ENCODE measurements at regions not wholly inside any gene's neighbourhood (a gene's known extent, or its start where the extent isn't known, plus 50 kb on each side); places are given as distances from the start of the nearest gene placed in this dataset.
"Not testable (repeated sequence)": the region's sequence is repeated elsewhere in the genome, so short reads cannot be mapped to it uniquely, and the experiment has no call there.

DNA sequence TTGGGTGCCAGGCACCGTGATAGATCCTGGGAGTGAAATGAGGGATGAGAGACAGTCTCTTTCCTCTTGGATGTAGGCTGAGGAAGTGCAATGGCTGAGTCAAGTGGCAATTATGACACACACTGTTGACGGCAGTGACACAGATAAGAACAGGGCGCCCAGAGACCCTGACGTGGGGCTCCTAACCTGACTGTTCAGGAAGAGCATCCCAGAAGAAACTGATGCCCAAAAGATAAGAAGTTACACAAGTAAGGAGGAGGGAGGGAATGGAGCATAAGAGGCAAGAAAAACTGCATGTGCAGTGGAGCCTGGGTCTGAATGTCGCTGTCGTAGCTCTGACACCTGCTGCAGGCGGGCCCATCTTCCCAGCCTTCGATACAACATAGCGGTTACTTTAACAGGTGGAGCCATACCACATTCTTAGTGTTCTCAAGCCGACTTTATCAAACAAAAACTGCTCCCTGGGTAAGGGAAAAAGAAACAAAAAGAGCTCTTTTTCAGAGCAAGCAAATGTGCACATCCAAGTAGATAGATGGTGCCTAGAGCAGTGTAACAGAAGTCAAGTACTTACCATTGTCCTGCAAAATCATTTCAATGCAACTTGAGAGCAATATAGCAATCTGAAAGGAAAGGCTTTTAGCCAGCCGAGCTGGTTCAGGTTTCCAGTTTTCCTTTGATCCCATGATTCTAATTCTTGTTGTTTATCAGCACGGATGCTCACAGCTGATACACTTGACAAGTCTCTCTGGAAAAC is 463.9 kb upstream of the JARID2 start:
- DNase-seq = no peak

DNA sequence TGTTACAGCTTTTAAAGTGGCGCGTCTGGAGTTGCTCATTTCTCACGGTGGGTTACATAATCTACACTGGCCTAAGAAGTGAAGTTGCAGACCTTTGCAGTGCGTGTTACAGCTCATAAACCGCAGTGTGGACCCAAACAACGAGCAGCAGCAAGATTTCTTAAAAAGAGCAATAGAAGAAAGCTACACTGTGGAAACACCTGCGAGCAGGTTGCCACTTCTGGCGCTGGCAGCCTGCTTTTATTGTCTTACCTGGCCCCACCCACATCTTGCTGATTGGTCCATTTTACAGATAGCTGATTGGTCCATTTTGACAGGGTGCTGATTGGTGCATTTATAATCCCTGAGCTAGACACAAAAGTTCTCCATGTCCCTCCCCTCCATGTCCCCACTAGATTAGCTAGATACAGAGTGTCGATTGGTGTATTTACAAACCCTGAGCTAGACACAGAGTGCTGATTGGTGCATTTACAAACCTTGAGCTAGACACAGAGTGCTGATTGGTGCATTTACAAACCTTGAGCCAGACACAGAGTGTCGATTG is 462.9 kb upstream of the JARID2 start:
- DNase-seq = not testable (repeated sequence)

DNA sequence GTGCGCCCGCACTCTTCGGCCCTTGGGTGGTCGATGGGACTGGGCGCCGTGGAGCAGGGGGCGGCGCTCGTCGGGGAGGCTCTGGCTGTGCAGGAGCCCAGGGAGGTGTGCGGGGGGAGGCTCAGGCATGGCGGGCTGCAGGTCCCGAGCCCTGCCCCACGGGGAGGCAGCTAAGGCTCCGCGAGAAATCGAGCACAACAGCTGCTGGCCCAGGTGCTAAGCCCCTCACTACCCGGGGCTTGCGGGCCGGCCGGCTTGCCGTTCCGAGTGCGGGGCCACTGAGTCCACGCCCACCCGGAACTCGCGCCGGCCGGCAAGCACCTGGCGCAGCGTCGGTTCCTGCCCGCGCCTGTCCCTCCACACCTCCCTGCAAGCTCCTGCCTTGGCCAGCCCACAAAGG is 462.3 kb upstream of the JARID2 start:
- DNase-seq = no peak

DNA sequence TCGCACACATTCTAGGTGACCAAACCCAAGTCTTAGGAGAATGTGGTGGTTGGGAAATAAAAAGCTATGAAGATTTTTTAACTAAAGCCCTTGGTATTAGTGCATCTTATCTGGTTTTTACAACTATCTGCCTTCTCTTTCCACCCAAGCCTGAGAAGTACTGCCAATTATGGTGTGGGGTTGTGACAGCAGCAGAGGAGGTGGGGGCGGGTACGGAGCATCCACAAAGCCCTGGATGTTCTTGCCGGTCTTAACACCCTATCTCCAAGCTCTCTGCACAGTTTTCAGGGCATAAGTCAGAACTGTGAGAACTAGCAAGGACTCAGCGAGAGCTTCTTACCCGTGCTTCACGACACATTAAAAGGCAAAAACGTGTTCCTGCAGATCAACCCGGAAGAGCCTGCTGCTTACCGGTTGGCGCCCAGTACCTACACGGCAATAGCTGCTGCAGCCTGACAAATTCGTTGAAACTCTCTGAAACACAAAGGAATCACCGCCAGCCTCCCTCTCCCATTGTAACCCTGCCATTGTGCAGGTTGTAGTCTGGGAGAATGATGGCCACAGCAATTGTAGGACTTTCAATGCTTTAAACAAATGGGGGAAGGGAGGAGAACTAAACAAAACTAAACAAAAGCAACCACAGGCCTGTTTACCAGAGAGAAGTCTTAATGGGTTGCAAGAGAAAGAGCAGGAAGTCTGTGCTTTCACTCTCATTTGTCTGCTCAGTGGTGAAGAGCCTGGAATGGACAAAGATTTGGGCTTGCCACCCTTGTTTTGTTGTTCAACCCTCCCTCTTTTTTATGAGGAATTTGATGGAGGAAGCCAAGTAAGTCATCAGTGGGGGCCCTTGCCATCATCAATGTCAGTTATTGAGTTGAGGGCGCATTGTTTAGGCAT is 461.0 kb upstream of the JARID2 start:
- DNase-seq = no peak

DNA sequence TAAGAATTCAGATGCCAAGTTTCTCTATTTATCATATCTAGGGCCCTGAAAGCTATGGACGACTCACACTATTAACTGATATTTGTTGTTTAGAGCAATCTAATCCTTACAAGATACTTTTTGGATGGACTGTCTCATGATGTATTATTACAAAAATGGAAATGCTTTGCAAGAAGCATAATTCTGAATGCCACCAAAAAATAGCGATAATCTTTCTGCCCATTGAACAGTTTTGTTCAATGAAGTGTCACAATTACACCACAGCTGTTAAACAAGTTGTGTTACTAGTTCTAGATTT is 460.4 kb upstream of the JARID2 start:
- no peak for DNase-seq

DNA sequence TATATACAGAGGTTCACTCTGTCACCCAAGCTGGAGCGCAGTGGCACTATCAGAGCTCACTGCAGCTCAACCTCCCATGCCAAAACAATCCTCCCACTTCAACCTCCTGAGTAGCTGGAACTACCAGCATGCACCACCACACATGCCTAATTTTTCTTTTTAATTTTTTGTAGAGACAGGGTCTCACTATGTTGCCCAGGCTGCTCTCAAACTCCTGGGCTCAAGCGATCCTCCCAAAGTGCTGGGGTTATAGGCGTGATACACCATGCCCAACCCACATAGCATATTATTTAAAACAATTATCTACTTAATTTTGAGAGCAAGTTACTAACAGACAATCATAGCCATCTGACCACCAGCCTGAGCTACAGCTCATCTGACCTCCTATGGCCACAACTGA is 459.9 kb upstream of the JARID2 start:
- no peak for DNase-seq

DNA sequence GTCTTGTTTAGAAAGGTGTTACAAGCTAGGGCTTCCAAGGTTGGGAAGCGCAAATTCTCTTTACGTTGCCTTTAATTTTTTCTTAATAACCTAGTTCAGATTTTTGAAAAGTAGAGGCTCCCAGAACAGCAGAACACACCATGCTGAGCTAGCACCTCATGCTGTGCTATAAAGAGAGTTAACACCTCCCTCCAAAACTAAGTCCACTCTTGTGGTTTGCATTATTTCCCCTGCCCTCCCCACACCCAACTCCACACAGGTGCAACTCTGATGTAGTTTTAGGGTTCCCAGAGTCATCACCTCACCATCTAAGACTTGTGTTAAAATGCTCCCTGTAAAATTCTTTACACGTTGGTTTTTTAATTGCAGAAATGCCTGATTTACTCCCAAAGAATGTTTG is 459.4 kb upstream of the JARID2 start:
- DNase-seq = no peak

DNA sequence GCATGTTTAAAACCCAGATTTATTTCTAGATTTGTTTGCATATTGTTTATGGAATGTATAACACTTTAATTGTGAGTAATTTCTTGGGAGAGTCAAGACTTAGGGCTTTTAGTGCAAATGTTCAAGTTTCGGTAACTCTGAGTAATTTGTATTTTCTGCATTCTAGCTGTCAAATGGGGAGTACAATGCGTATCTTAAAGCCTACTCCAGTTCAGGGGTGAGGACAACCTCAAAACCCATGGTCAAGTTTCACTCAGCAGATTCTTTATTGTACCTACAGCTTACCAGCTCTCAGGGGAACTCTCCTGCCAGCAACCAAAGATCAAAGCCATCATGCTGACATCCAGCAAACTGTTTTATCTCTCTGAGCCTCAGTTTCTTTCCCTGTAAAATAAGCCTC is 458.6 kb upstream of the JARID2 start:
- DNase-seq = no peak

DNA sequence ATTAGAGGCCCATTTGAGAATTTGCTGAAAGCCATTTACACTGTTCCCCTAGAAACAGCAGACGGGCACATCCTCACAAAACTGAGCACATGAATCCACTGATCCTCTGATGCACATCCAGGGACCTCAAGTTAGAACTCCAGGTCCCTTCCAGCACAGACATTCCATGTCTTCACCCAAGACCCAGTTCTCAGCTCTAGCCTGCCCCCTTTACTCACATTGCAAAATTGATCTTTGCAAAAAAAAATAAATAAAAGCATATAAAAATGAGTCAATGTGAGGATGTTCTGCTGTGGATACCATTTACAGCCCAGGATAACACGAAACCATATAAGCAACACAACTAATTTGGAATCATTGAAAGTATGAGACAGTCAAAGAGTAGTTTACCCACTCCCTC is 458.2 kb upstream of the JARID2 start:
- no peak for DNase-seq

DNA sequence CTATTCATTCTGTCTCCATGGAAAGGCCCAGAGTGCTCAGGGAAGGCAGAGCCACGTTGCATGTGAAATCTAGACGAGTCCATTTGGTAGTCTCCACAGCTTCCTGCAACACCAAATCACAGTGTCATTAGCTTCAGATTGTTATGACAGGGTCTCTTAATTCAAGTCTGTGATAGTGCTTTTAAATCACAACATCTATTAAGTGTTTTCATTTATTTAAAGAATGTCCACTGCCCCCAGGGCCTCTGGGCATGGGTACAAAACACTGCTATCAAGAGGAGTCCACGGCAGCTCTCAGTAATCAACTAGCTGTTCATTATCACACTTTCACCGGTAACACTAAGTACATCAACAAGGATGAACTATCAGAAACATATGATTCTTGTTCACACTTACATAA is 455.9 kb upstream of the JARID2 start:
- no peak for DNase-seq

DNA sequence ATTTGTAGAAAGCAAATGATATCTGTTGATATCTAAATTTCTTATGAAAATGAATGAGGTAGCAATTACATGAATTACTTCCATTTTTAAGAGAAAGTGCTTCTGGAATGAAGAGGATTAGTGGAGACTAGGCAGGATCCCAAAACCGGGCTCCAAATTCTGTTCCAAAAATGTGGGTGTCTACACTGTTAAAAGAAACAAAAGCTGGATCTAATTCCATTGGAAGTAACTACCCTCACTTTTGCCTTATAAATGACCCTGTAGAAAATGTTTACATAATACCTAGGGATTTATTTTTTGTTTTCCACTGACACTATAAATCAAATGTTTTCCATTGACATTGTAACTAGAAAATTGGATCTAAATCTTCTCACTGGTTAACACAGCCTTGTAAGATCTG is 454.9 kb upstream of the JARID2 start:
- no peak for DNase-seq

DNA sequence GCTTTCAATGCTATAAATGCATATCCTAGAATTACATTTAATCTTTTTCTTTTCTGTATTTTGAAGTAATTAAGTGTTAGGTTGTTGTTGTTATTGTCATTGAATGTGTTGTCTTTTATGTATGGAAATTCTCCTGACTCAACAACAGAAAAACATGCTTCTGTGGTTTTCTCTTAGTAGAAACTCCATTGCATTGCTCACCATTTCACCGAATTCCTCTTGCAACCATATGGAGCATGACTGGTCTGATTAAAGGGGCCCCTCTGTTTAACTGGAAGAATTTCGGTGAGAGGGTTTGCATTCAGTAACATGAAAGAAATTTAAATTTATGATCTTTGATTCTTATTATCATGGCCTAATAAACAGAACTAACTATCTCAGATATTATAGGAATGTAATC is 454.3 kb upstream of the JARID2 start:
- DNase-seq = peak; percentile 84

DNA sequence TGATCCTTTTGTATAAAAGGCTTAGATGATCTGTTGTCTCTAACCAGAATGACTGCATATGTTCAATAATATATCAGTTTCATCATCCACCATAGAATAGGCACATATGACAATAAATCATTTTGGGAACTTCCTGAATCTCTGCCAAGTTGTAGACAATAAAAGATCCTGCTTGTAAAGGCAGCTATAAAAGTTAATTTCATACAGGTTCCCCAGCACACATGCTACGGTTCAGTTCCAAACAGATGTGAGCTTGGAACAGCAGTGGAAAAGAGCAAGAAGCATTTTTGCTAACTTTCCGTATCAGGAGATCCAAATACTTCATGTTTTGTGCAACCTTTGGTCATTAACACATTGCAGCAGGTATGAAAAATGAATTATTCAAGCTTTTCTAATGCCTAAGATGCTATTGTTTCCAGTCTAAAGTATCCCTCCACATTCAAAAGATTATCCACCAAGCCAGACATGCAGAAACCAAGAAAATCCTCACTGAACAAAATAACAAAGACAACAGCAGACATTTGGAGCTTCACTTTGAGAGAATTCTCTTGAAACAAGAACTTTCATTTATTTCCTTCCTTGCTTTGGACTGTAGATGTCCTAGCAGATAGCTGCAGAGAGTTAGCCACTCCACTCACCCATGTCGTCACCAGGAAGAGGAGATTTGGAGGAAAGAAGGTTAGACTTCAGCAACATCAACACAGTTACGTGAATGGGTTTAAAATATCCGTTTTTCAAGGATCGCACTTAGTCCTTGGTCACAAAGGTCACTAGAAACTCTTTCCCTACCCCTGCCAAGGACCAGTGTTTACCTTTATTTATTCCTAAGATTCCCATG is 453.5 kb upstream of the JARID2 start:
- DNase-seq = peak; percentile 83

DNA sequence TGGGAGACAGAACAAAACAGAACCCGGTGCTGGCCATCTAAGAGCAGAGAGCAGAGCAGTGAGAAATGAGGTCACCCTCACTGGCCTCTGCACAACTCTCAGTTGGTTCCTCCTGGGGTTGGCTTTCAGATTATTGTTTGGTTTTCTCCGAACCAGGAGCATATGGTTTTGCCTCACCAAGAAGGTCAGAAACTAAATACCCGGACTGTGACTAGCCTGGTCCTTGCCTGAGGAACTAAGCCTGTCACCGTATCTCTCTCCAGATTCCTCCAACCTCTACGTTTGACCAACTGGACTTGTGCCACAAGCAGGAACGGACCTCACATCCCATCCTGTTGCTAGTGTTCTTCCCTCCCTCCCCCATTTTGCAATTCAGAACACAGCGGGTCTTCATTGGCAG is 450.4 kb upstream of the JARID2 start:
- no peak for DNase-seq

DNA sequence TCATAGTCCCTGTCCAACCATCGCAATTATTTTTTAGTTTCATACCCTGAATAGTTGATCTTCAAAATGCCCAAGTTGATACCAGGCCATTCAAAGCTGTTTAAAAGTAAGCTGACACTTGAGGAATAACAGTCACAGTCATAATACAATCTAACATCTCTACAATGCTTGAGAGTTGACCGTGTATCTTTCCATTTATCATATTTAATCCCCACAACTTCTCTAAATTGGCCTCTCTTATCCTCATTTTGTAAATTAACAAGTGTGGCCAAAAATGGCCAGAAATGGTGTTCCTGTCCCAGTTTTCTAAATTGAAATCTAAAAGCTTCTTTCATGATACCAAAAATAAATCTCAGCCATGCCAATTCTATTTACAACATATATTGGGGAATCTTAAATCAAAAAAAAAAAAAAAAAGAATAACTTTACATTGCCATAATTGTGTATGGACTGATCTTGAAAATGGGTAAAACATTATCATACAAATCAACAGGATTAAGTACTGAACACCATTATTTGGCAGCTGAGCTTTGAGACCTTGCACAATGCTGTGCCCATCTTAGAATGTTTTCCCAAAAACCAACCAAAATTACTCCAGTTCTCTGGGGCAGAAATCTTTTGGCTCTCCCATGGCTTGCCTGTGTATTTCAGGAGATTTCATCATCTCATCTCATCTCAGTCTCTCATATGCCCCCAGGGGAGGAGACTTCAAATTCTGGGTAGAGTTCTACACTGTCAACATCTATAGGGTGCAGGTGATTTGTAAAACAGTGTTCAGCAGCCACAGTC is 448.7 kb upstream of the JARID2 start:
- peak; percentile 85 for DNase-seq

DNA sequence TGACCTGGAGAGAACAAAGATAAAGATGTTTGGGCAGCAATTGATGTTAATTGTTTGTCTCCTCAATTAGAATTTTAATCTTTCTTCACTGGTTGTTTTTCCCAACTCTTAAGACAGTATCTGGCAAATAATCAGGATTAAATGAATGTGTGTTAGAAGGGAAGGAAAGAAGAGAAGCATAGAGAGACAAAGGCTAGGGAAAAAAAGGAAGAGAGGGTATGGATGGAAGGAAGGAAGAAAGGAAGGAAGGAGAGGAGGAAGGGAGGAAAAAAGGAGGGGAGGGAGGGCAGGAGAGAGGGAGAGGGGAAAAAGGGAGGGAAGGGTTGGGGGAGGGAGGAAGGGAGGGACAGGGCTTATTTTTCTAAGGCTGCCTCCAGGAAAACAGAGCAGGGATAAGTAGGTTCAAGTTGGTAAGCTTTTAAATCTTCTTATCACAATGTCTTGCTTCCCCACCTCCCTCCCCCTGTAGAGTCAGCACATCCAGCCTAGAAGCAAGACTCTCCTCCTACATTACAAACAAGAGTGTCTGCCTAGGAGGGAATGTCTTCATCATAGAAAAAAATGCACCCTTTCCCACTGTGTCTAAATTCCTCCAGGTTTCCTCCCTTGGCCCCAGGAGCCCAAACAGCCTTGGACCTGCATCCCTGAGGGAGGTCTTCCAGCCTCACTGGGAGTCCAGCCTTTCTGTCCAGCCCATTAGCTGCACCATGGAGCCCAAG is 447.8 kb upstream of the JARID2 start:
- peak; percentile 58 for DNase-seq

DNA sequence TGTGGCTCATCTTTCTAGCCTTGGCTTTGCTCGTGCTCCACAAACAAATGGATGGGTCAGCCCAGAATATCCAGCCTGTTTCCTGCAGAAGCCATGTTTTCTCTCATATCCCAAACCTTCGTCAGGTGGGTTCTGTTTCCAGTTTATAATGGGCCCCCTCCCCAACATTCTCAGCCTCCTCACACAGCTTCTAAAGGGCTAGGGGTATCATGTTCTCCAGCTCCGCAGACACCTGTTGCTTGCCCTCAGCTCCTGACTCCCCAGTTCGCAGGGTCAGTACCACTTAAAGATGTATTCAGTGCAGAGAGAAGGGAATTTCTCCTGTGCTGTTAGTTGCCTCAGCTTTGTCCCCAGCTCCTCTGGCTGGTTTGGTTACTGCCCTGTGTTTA is 447.3 kb upstream of the JARID2 start:
- DNase-seq = no peak

DNA sequence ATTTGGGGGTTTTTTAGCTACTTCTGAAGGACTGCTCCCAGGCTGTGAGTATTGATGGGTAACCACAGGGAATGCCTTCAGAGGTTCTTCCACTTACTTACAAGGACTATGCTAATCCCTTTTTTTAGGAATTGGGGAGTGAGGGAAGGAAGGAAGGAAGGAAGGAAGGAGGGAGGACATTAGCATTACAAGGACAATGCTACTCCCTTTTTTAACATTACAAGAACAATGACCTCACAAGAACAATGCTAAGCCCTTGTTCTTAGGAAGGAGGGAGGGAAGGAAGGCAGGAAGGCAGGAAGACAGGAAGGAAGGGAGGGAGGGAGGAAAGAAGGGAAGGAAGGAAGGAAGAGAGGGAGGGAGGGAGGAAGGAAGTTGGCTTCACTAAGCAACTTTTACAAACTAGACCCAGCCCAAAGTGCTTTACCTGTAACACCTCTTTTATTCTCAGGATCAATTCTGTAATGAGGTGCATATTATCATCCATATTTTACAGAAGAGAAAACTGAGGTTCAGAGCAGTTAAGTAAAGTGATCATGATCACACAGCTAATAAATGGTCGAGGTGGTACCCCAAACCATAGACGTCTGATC is 446.8 kb upstream of the JARID2 start:
- DNase-seq = no peak

DNA sequence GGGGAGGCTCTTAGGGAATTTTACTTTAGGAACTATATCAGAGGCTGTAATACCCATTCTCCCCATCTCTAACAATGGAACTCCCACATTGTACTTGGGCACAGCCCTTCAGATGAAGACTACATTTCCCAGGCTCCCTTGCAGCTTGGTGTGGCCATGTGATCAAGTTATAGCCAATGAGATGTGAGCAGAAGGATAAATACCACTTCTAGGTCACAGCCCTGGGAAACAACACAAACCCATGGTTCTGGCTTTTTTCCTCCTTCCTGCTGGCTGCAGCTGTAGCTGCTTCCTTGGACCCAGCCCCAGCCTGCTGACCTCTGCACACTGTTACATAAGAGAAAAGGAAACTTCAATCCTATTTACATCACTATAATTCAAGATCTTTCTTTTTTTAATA is 445.9 kb upstream of the JARID2 start:
- DNase-seq = peak; percentile 68

DNA sequence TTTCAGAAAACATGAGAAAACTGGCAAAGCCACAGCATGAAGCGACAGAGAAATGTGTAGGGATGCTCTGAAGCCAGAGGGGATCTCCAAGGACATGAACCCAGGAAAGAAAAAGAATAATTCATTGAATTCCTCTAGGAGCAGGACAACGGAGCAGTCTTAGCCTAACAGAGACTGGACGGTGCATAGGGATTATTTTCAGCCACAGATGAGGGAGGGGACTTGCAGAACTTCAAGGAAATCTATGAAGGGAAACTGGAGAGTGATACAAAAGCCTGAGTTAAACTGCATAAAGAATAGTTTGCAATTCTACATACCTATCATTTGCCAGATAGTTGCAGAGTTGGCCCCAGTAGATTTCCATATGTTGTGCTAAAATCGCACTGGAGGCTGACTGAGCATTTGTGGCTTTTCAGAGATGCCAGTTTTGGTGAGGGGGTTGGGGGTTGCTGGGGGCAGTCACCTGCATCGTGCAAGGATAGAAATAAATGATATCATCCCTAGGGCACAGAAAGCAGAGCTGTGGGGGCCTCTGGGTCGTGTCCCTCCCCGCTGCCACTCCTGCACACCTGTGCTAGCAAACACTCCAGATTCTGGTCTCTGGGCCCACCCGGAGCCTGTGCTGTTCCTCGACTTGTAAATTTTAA is 443.2 kb upstream of the JARID2 start:
- DNase-seq = peak; percentile 48

Measured in fibroblast of upper back skin (primary cell).